Activated naive CD4-positive, alpha-beta T cell (primary cell): ENCODE measurements at regions not wholly inside any gene's neighbourhood (a gene's known extent, or its start where the extent isn't known, plus 50 kb on each side); places are given as distances from the start of the nearest gene placed in this dataset.
"Not testable (repeated sequence)": the region's sequence is repeated elsewhere in the genome, so short reads cannot be mapped to it uniquely, and the experiment has no call there.

ENCODE experiments used
- DNase-seq, 4 experiments: peaks; one replicate each; lab custom pipeline; 2025; lab: John Stamatoyannopoulos, UW

- DNase-seq, result no peak
Measured at GRCh38 chr4:12359420-12359819, 930.7 kb upstream of the HS3ST1 start.

- not testable (repeated sequence) for DNase-seq
Measured at GRCh38 chr4:12333083-12333482, 904.4 kb upstream of the HS3ST1 start.

- no peak for DNase-seq
Measured at GRCh38 chr4:12324965-12325364, 896.3 kb upstream of the HS3ST1 start.

GRCh38 chr4:12319765-12320164 is 891.1 kb upstream of the HS3ST1 start:
- DNase-seq, result no peak

GRCh38 chr4:12304905-12305304 is 876.2 kb upstream of the HS3ST1 start:
- no peak for DNase-seq

- no peak for DNase-seq
Measured at GRCh38 chr4:12296366-12296765, 867.7 kb upstream of the HS3ST1 start.

- no peak for DNase-seq
Measured at GRCh38 chr4:12293906-12294525, 865.3 kb upstream of the HS3ST1 start.

- no peak for DNase-seq
Measured at GRCh38 chr4:12286351-12286750, 857.7 kb upstream of the HS3ST1 start.

GRCh38 chr4:12270546-12270945 is 841.9 kb upstream of the HS3ST1 start:
- DNase-seq, result no peak

GRCh38 chr4:12265554-12265953 is 836.9 kb upstream of the HS3ST1 start:
- DNase-seq, result no peak

- DNase-seq, result no peak
Measured at GRCh38 chr4:12260453-12260852, 831.8 kb upstream of the HS3ST1 start.

GRCh38 chr4:12244973-12245372 is 816.3 kb upstream of the HS3ST1 start:
- DNase-seq, result no peak

GRCh38 chr4:12242354-12242753 is 813.7 kb upstream of the HS3ST1 start:
- no peak for DNase-seq

- no peak for DNase-seq
Measured at GRCh38 chr4:12239897-12240636, 811.4 kb upstream of the HS3ST1 start.

- DNase-seq, result no peak
Measured at GRCh38 chr4:12231098-12231497, 802.4 kb upstream of the HS3ST1 start.

GRCh38 chr4:12221031-12221430 is 792.3 kb upstream of the HS3ST1 start:
- no peak for DNase-seq

- DNase-seq, result no peak
Measured at GRCh38 chr4:12211636-12212035, 782.9 kb upstream of the HS3ST1 start.

- DNase-seq, result no peak
Measured at GRCh38 chr4:12207396-12207795, 778.7 kb upstream of the HS3ST1 start.

- DNase-seq, result no peak
Measured at GRCh38 chr4:12206091-12206490, 777.4 kb upstream of the HS3ST1 start.

GRCh38 chr4:12203945-12204344 is 775.3 kb upstream of the HS3ST1 start:
- no peak for DNase-seq

GRCh38 chr4:12200226-12200625 is 771.5 kb upstream of the HS3ST1 start:
- DNase-seq, result no peak

- DNase-seq, result no peak
Measured at GRCh38 chr4:12186526-12186925, 757.8 kb upstream of the HS3ST1 start.

- DNase-seq, result no peak
Measured at GRCh38 chr4:12178614-12179610, 750.2 kb upstream of the HS3ST1 start.
